ENCODE measurements at regions not wholly inside any gene's neighbourhood (a gene's known extent, or its start where the extent isn't known, plus 50 kb on each side); places are given as distances from the start of the nearest gene placed in this dataset.

DNA sequence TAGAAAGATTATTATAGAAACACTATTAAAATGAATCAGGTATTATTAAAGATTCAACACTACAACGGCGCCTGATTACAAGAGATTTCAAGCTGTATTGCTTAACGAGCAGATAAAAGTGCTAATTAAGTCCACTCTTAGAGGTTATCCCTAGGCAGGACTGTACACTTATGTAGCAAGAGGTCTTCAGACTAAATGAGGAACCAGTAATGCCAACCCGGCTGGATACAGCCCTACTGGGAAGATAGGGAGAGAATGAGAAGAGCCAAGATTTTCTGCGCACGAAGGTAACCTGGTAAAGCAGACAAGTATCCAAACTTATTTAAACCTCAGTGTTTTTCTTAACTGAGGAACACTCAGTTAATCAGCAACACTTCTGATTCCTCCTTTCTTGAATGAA is 115.7 kb upstream of the HIVEP3 start:
- DNase-seq (ENCODE audit: low read depth, low spot score), result peak; percentile 21

GRCh38 chr1:42033629-42034028 is 114.9 kb upstream of the HIVEP3 start:
- DNase-seq (ENCODE audit: low read depth, low spot score), result no peak

- no peak for DNase-seq (ENCODE audit: low read depth, low spot score)
These were observed 99.0 kb upstream of the HIVEP3 start for GRCh38 chr1:42017730-42018129.

DNA sequence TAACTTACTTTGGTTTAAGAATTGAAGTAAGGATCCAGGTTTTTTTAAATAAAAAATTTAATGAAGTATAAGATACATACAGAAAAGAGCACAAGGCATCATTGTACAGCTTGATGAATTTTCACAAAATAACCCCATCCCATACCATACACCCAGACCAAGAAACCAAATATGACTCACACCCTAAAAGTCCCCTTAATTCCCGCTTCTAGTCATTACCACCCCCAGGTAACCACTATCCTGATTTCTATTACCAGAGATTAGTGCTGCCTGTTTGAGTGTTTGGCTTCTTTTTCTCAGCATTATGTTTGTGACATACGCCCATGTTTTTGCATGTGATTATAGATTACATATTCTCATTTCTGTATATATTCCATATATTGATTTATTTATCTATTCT is 98.5 kb upstream of the HIVEP3 start:
- no peak for DNase-seq (ENCODE audit: low read depth, low spot score)

- peak; percentile 11 for DNase-seq (ENCODE audit: low read depth, low spot score)
These were observed 96.1 kb upstream of the HIVEP3 start for GRCh38 chr1:42014823-42015222.

DNA sequence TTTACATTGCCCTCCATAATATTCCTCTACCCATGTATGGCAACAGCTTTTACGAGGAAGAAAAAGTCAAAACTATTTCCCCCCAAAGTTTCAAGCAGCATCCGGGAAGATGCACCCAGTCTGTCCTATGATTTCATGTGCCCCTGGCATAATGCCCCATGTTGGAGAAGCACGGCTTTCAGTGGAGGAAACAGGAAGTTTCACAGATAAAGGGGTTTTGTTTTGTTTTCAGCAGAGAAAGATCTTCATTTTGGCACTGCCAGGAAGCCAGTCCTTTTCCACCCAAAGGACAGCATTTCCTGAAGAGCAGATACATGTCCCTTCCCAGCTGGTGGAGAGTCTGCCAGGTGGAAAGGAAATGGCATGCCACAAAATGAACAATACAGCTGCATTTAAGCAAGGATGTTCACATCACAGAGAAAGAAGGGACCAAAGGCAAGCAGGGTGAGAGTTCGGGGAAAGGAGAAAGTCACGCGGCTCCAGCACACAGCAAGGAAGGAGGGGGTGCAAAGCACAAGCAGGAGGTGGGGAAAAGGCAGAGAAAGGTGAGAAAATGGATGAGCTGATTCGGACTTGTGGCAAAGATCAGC is 95.3 kb upstream of the HIVEP3 start:
- DNase-seq (ENCODE audit: low read depth, low spot score), result no peak

- no peak for DNase-seq (ENCODE audit: low read depth, low spot score)
These were observed 94.1 kb upstream of the HIVEP3 start for GRCh38 chr1:42012852-42013251.

- no peak for DNase-seq (ENCODE audit: low read depth, low spot score)
These were observed 91.7 kb upstream of the HIVEP3 start for GRCh38 chr1:42010381-42010780.

- no peak for DNase-seq (ENCODE audit: low read depth, low spot score)
These were observed 89.5 kb upstream of the HIVEP3 start for GRCh38 chr1:42008264-42008663.

GRCh38 chr1:42006836-42007235 is 88.1 kb upstream of the HIVEP3 start:
- no peak for DNase-seq (ENCODE audit: low read depth, low spot score)

DNA sequence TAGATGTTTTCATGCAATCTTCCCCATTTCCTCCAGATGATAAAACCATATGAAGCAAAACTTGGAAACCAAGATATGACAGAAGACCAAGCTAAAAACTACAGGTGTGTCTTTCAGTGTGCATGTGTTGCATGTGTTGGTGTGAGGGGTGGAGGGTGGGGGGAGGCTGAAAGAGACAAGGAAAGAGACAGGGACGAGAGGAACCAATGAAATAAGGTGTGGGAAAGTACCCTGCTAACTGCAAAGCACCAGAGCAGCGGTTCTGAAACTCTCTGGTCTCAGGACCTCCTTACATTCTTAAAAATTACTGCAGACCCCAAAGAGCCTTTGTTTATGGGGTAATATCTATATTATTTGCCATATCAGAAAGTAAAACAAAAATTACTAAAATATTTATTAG is 87.4 kb upstream of the HIVEP3 start:
- no peak for DNase-seq (ENCODE audit: low read depth, low spot score)

- no peak for DNase-seq (ENCODE audit: low read depth, low spot score)
These were observed 86.8 kb upstream of the HIVEP3 start for GRCh38 chr1:42005530-42005929.

DNA sequence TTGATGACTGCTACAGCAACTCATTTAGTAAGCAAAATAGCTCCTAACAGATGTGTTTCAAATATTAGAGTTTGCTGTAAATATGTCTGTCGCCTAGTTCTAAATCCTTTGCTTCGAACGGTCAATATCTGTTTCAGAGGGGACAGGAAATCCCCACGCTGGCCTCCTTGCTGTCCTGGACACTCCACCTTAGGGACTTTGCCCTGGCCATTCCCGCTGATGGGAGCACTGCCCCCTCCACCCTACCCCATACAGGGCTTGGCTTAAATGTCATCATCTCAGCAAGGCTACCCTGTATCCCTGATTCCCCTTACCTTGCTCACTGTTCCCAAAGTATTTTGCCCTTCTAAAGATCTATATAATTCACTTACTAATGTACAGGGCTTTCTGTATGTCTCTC is 86.1 kb upstream of the HIVEP3 start:
- DNase-seq (ENCODE audit: low read depth, low spot score), result no peak

DNA sequence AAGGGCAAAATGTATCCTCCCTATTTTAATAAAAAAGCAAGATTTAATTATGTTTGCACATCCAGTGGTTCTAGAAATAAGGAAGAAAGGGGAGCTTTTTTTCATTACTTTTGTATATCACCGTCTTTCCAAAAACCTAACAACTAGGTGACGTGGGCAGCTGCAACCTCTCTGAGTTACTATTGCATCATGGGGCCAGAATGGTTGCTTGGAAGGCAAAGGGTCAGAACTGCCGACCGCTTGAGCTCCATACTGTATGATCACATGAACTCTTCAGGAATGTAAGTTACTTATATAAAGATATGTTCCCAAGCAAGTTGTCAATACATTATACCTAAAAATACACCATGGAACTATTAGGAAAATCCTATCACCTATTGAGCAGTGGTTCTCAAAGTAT is 85.6 kb upstream of the HIVEP3 start:
- no peak for DNase-seq (ENCODE audit: low read depth, low spot score)

- peak; percentile 58 for DNase-seq (ENCODE audit: low read depth, low spot score)
These were observed 84.7 kb upstream of the HIVEP3 start for GRCh38 chr1:42003433-42003832.

DNA sequence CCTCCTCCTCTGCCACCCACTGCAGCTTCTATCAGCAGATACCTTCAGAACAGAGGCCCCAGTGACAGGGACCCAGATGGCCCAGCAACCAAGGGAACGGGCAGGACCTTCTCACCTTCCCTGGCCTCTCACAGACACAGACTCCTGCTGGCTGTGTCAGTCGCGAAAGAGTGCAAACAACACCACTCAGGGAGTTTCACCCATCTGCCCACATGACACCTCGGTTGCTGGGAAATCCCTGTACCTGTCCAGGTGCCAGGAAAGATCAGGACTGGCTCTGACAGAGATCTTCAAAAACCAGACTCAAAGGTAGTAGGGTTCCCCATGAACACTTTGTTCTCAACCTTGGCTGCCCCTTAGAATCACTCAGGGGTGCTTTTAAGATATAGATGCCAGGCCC is 83.5 kb upstream of the HIVEP3 start:
- no peak for DNase-seq (ENCODE audit: low read depth, low spot score)

GRCh38 chr1:42000766-42001165 is 82.0 kb upstream of the HIVEP3 start:
- DNase-seq (ENCODE audit: low read depth, low spot score), result no peak

DNA sequence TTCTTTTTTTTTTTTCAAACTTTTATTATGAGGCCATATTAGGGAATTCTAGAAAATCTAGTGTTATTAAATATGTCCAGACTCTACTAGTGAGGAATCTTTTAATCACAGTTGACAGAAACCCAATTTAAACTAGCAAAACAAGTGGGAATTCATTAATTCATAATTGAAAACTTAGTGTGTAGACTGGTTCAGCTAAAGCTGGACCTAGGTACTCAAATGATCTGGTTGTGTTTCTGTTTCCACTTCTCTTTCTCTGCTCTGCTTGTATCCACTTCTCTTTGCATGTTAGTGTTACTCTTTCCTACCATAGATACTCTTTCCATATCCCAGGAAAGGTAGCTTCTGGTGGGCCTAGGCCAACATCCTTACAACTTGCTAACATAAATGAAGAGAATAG is 81.2 kb upstream of the HIVEP3 start:
- no peak for DNase-seq (ENCODE audit: low read depth, low spot score)

- DNase-seq (ENCODE audit: low read depth, low spot score), result no peak
These were observed 79.5 kb upstream of the HIVEP3 start for GRCh38 chr1:41998250-41998649.

- no peak for DNase-seq (ENCODE audit: low read depth, low spot score)
These were observed 78.4 kb upstream of the HIVEP3 start for GRCh38 chr1:41997153-41997552.

GRCh38 chr1:41995441-41996130 is 76.9 kb upstream of the HIVEP3 start:
- DNase-seq (ENCODE audit: low read depth, low spot score), result no peak

GRCh38 chr1:41994195-41994894 is 75.6 kb upstream of the HIVEP3 start:
- no peak for DNase-seq (ENCODE audit: low read depth, low spot score)

GRCh38 chr1:41983451-41983850 is 64.7 kb upstream of the HIVEP3 start:
- DNase-seq (ENCODE audit: low read depth, low spot score), result peak; percentile 28

Data from astrocyte of the hippocampus (primary cell).